PC-9 (cell line): ENCODE measurements at regions not wholly inside any gene's neighbourhood (a gene's known extent, or its start where the extent isn't known, plus 50 kb on each side); places are given as distances from the start of the nearest gene placed in this dataset.

ENCODE experiments used
- CTCF ChIP-seq: fragments of 200-600 bp; sonication (generic); conservative IDR thresholded peaks from 2 replicates; pipeline ENCODE4 v1.6.1; 2017; ENCODE audit warnings: mixed run types, antibody characterized with exemption, mild to moderate bottlenecking, moderate library complexity
- EZH2 ChIP-seq: fragments of 200-600 bp; sonication (generic); IDR thresholded peaks from 2 replicates; pipeline ENCODE4 v1.8.0; 2017; ENCODE audit warnings: antibody characterized with exemption, low read depth

GRCh38 chr2:103327386-103327785, 565.6 kb downstream of the TMEM182 start:
- TF ChIP-seq CTCF (no peak), EZH2 (no peak)
